ENCODE measurements at regions not wholly inside any gene's neighbourhood (a gene's known extent, or its start where the extent isn't known, plus 50 kb on each side); places are given as distances from the start of the nearest gene placed in this dataset.

DNA sequence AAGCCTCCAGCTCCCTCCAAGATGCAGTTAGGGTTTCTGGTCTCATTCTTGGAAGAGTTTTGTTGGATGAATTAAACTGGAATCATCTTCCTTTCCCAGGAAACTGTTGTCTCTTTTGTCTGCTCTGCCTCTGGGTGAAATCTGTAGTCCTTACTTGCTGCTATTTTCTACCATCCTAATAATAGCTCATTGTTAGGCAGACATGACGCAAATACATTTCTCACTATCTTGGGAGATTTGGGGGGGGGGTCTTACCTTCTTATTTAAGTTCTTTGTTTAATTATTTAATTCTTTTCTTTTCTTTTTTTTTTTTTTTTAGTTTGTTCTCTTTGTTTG is 85.4 kb upstream of the DUSP10 start:
- TF ChIP-seq, protein P1, sequence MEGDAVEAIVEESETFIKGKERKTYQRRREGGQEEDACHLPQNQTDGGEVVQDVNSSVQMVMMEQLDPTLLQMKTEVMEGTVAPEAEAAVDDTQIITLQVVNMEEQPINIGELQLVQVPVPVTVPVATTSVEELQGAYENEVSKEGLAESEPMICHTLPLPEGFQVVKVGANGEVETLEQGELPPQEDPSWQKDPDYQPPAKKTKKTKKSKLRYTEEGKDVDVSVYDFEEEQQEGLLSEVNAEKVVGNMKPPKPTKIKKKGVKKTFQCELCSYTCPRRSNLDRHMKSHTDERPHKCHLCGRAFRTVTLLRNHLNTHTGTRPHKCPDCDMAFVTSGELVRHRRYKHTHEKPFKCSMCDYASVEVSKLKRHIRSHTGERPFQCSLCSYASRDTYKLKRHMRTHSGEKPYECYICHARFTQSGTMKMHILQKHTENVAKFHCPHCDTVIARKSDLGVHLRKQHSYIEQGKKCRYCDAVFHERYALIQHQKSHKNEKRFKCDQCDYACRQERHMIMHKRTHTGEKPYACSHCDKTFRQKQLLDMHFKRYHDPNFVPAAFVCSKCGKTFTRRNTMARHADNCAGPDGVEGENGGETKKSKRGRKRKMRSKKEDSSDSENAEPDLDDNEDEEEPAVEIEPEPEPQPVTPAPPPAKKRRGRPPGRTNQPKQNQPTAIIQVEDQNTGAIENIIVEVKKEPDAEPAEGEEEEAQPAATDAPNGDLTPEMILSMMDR (IDR thresholded peaks at IDR 0.05; ENCODE audit: control insufficient read depth, extremely low read depth, insufficient read depth): no peak
- no peak overlapping the region for H3K4me3 ChIP-seq (ENCODE audit: low read depth, low read length)
- no peak for DNase-seq (ENCODE audit: low read depth)

- no peak for DNase-seq (ENCODE audit: low read depth)
- TF ChIP-seq, protein P1 (IDR thresholded peaks at IDR 0.05; ENCODE audit: control insufficient read depth, extremely low read depth, insufficient read depth): no peak
- no peak overlapping the region for H3K4me3 ChIP-seq (ENCODE audit: low read depth, low read length)
Observed at GRCh38 chr1:221824909-221825308, 83.0 kb upstream of the DUSP10 start.

DNA sequence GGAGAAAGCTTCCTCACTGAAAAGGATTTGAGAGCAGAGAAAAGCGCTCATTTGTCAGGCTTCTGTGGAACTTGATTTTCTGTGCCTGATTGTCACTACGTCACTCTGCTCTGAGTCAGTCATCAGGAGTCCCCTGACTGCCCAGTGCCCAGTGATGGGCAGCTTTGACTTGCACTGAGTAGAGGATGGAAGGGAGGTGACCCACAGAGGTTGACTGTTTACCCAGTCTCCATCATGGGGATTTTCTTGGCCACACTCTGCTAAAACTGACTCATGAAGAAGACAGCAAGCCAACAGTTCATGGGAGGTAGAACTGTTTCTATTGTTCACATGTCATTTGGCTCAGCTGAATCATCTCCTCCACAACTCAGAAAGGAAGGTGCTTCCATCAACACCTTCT is 82.1 kb upstream of the DUSP10 start:
- DNase-seq (ENCODE audit: low read depth): no peak
- no peak overlapping the region for H3K4me3 ChIP-seq (ENCODE audit: low read depth, low read length)
- TF ChIP-seq, protein P1 (IDR thresholded peaks at IDR 0.05; ENCODE audit: control insufficient read depth, extremely low read depth, insufficient read depth): no peak

GRCh38 chr1:221823561-221823960 is 81.7 kb upstream of the DUSP10 start:
- DNase-seq (ENCODE audit: low read depth): no peak
- TF ChIP-seq, protein P1 (IDR thresholded peaks at IDR 0.05; ENCODE audit: control insufficient read depth, extremely low read depth, insufficient read depth): no peak
- no peak overlapping the region for H3K4me3 ChIP-seq (ENCODE audit: low read depth, low read length)

GRCh38 chr1:221823149-221823548 is 81.3 kb upstream of the DUSP10 start:
- no peak overlapping the region for H3K4me3 ChIP-seq (ENCODE audit: low read depth, low read length)
- TF ChIP-seq, protein P1 (IDR thresholded peaks at IDR 0.05; ENCODE audit: control insufficient read depth, extremely low read depth, insufficient read depth): no peak
- no peak for DNase-seq (ENCODE audit: low read depth)

DNA sequence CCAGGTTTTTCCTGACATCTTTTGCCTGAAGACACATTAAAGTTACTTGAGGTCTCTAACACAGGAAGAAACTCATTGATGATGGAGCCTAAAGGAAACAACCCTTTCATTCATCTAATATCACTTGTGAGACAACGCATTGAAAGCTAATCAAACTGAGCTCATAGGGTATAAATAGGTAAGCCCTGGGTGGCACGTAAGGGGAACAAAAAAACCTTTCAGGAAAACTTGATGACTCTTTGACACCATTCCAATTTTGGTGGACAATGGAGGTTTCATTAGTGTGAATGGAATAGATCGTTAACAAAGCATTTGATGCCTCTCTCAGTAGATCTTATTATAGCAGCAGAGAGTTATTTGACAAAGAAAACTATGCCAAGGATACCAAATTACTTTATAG is 80.7 kb upstream of the DUSP10 start:
- DNase-seq (ENCODE audit: low read depth): no peak
- TF ChIP-seq, protein P1 (IDR thresholded peaks at IDR 0.05; ENCODE audit: control insufficient read depth, extremely low read depth, insufficient read depth): no peak
- no peak overlapping the region for H3K4me3 ChIP-seq (ENCODE audit: low read depth, low read length)

- H3K4me3 ChIP-seq (ENCODE audit: low read depth, low read length): no peak overlapping the region
- TF ChIP-seq, protein P1 (IDR thresholded peaks at IDR 0.05; ENCODE audit: control insufficient read depth, extremely low read depth, insufficient read depth): no peak
- DNase-seq (ENCODE audit: low read depth): no peak
Observed at GRCh38 chr1:221816899-221817298, 75.0 kb upstream of the DUSP10 start.
